ELF-1 (cell line): ENCODE measurements at regions not wholly inside any gene's neighbourhood (a gene's known extent, or its start where the extent isn't known, plus 50 kb on each side); places are given as distances from the start of the nearest gene placed in this dataset.
"Not testable (repeated sequence)": the region's sequence is repeated elsewhere in the genome, so short reads cannot be mapped to it uniquely, and the experiment has no call there.

Experiments
- DNase-seq: peaks from one replicate; pipeline ENCODE4 v3.0.0-alpha.2; 2016; ENCODE audit warnings: low read depth, low spot score

- not testable (repeated sequence) for DNase-seq
Measured at GRCh38 chr5:148741766-148742165, 84.6 kb upstream of the ADRB2 start.

- DNase-seq: not testable (repeated sequence)
Measured at GRCh38 chr5:148744380-148744779, 82.0 kb upstream of the ADRB2 start.

- DNase-seq: no peak
Measured at GRCh38 chr5:148746826-148747535, 79.4 kb upstream of the ADRB2 start.

- no peak for DNase-seq
Measured at GRCh38 chr5:148747536-148747906, 78.9 kb upstream of the ADRB2 start.

GRCh38 chr5:148748702-148749392 is 77.6 kb upstream of the ADRB2 start:
- no peak for DNase-seq

- DNase-seq: no peak
Measured at GRCh38 chr5:148750614-148751013, 75.8 kb upstream of the ADRB2 start.

- no peak for DNase-seq
Measured at GRCh38 chr5:148751025-148751424, 75.4 kb upstream of the ADRB2 start.

- not testable (repeated sequence) for DNase-seq
Measured at GRCh38 chr5:148752375-148752774, 74.0 kb upstream of the ADRB2 start.

- no peak for DNase-seq
Measured at GRCh38 chr5:148759101-148759500, 67.3 kb upstream of the ADRB2 start.

GRCh38 chr5:148760945-148761638 is 65.3 kb upstream of the ADRB2 start:
- no peak for DNase-seq

- no peak for DNase-seq
Measured at GRCh38 chr5:148763996-148764395, 62.4 kb upstream of the ADRB2 start.

- DNase-seq: no peak
Measured at GRCh38 chr5:148765061-148765460, 61.4 kb upstream of the ADRB2 start.

GRCh38 chr5:148768806-148769415 is 57.5 kb upstream of the ADRB2 start:
- no peak for DNase-seq

GRCh38 chr5:148769941-148770340 is 56.5 kb upstream of the ADRB2 start:
- no peak for DNase-seq

- no peak for DNase-seq
Measured at GRCh38 chr5:148774313-148774712, 52.1 kb upstream of the ADRB2 start.

GRCh38 chr5:148776261-148776660 is 50.1 kb upstream of the ADRB2 start:
- DNase-seq: no peak
